HepG2 (cell line): ENCODE measurements at regions not wholly inside any gene's neighbourhood (a gene's known extent, or its start where the extent isn't known, plus 50 kb on each side); places are given as distances from the start of the nearest gene placed in this dataset.

Experiments used
- ATF7-NPFF ChIP-seq: sonication (generic); formaldehyde crosslinking; IDR thresholded peaks from 2 replicates; pipeline ENCODE4 v1.8.1; 2023; ENCODE audit warnings: mild to moderate bottlenecking, low read depth, missing genetic modification reagents, moderate library complexity
- CCDC6 ChIP-seq: sonication (generic); formaldehyde crosslinking; IDR thresholded peaks from 2 replicates; pipeline ENCODE4 v1.8.1; 2022; ENCODE audit warnings: mild to moderate bottlenecking, missing genetic modification reagents, moderate library complexity
- HIVEP1 ChIP-seq: sonication (generic); formaldehyde crosslinking; IDR thresholded peaks from 2 replicates; pipeline ENCODE4 v1.4.0; 2020; ENCODE audit warnings: mild to moderate bottlenecking, missing genetic modification reagents
- MED1 ChIP-seq: sonication (generic); formaldehyde crosslinking; IDR thresholded peaks from 2 replicates; pipeline ENCODE4 v1.4.0; 2020; ENCODE audit warnings: missing genetic modification reagents
- NFE2 ChIP-seq: sonication (generic); formaldehyde crosslinking; IDR thresholded peaks from 2 replicates; pipeline ENCODE4 v1.4.0; 2020; ENCODE audit warnings: missing genetic modification reagents
- PAF1 ChIP-seq: IDR thresholded peaks from 2 replicates; pipeline ENCODE4 v1.6.1; 2016; ENCODE audit warnings: missing genetic modification reagents, missing compliant biosample characterization
- SRY ChIP-seq: sonication (generic); formaldehyde crosslinking; IDR thresholded peaks from 2 replicates; pipeline ENCODE4 v1.8.0; 2022; ENCODE audit warnings: mild to moderate bottlenecking, missing genetic modification reagents
- ZNF331 ChIP-seq: sonication (generic); formaldehyde crosslinking; IDR thresholded peaks from 2 replicates; pipeline ENCODE4 v1.4.0; 2020; ENCODE audit warnings: missing genetic modification reagents
- ZNF558 ChIP-seq: sonication (generic); formaldehyde crosslinking; IDR thresholded peaks from 2 replicates; pipeline ENCODE4 v1.9.0; 2022; ENCODE audit warnings: mild to moderate bottlenecking, missing genetic modification reagents, borderline replicate concordance
- ZNF782 ChIP-seq: sonication (generic); formaldehyde crosslinking; IDR thresholded peaks from 2 replicates; pipeline ENCODE4 v1.4.0; 2020; ENCODE audit warnings: missing genetic modification reagents, mild to moderate bottlenecking, borderline replicate concordance
- TF ChIP-seq, protein P1 (sequence below): sonication (generic); formaldehyde crosslinking; IDR thresholded peaks from 2 replicates; pipeline ENCODE4 v1.4.0; 2020; ENCODE audit warnings: missing genetic modification reagents, mild to moderate bottlenecking, borderline replicate concordance
- TF ChIP-seq, protein P2 (sequence below): sonication (generic); formaldehyde crosslinking; IDR thresholded peaks from 2 replicates; pipeline ENCODE4 v1.5.0; 2020; ENCODE audit warnings: missing genetic modification reagents

DNA sequence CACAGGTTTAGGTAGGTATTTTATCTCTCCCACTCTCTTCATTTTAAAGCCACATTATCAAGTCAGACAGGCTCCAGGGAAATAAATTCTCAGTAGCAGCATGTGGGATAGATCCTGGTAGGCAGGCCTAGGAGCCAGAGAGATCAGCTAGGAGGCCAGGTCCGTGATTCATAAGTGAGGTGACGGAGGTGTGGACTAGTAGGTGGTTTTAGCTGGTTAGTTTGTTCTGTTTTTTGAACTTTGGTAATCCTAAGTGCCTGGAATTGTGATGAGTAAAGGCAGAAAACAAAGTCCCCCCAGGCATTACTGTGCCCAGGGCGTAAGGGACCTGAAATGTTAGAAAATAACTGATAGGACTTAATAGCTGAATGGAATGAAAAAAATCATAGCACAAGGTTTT is 53.6 kb upstream of the E2F3 start (continued):
- TF ChIP-seq, protein P1, sequence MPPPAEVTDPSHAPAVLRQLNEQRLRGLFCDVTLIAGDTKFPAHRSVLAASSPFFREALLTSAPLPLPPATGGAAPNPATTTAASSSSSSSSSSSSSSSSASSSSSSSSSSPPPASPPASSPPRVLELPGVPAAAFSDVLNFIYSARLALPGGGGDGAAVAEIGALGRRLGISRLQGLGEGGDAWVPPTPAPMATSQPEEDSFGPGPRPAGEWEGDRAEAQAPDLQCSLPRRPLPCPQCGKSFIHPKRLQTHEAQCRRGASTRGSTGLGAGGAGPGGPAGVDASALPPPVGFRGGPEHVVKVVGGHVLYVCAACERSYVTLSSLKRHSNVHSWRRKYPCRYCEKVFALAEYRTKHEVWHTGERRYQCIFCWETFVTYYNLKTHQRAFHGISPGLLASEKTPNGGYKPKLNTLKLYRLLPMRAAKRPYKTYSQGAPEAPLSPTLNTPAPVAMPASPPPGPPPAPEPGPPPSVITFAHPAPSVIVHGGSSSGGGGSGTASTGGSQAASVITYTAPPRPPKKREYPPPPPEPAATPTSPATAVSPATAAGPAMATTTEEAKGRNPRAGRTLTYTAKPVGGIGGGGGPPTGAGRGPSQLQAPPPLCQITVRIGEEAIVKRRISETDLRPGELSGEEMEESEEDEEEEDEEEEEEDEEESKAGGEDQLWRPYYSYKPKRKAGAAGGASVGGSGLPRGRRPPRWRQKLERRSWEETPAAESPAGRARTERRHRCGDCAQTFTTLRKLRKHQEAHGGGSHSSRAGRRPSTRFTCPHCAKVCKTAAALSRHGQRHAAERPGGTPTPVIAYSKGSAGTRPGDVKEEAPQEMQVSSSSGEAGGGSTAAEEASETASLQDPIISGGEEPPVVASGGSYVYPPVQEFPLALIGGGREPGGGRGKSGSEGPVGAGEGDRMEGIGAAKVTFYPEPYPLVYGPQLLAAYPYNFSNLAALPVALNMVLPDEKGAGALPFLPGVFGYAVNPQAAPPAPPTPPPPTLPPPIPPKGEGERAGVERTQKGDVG (CRISPR knock-in tag), result no peak
- TF ChIP-seq ZNF558 (no peak), MED1 (CRISPR knock-in tag) (no peak), ATF7-NPFF (CRISPR knock-in tag) (no peak), NFE2 (no peak), HIVEP1 (CRISPR knock-in tag) (no peak), ZNF782 (CRISPR knock-in tag) (no peak), PAF1 (CRISPR knock-in tag) (no peak), CCDC6 (CRISPR knock-in tag) (no peak), ZNF331 (CRISPR knock-in tag) (no peak), SRY (CRISPR knock-in tag) (no peak)
- TF ChIP-seq, protein P2, sequence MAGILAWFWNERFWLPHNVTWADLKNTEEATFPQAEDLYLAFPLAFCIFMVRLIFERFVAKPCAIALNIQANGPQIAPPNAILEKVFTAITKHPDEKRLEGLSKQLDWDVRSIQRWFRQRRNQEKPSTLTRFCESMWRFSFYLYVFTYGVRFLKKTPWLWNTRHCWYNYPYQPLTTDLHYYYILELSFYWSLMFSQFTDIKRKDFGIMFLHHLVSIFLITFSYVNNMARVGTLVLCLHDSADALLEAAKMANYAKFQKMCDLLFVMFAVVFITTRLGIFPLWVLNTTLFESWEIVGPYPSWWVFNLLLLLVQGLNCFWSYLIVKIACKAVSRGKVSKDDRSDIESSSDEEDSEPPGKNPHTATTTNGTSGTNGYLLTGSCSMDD (CRISPR knock-in tag), result no peak
